A673 (cell line): ENCODE measurements at regions not wholly inside any gene's neighbourhood (a gene's known extent, or its start where the extent isn't known, plus 50 kb on each side); places are given as distances from the start of the nearest gene placed in this dataset.

ENCODE experiments used
- BruUV-seq: library from RNA; stranded (reverse); fragments of 400-500 nt; replicated peaks from 2 replicates; lab custom pipeline; 2021; lab: Mats Ljungman, UMichigan
- CTCF ChIA-PET: fragments of 300-600 bp; sonication (Branson Sonifier 250); formaldehyde crosslinking; loops from one replicate; lab custom pipeline; 2022; ENCODE audit warnings: antibody characterized with exemption; lab: Charles Lee
- POLR2A ChIA-PET: fragments of 300-600 bp; sonication (Branson Sonifier 250); formaldehyde crosslinking; loops from one replicate; lab custom pipeline; 2022; ENCODE audit warnings: antibody characterized with exemption; ENCODE audit not compliant: low non-redundant PET; lab: Charles Lee
- DNase-seq: peaks from one replicate; pipeline ENCODE4 v3.0.0-alpha.2; 2015; ENCODE audit warnings: low spot score
- H3K27ac ChIP-seq: fragments of 200-600 bp; sonication (generic); 2 replicates; pipeline ENCODE4 v1.5.1; 2016; ENCODE audit warnings: mixed run types, low read depth, mild to moderate bottlenecking, mixed read lengths, antibody characterized with exemption, low read length; ENCODE audit not compliant: poor library complexity, severe bottlenecking
- H3K27me3 ChIP-seq: fragments of 200-600 bp; sonication (generic); replicated peaks from 2 replicates; pipeline ENCODE4 v1.6.1; 2017; ENCODE audit warnings: mixed run types, low read depth, mild to moderate bottlenecking, mixed read lengths, antibody characterized with exemption, low read length; ENCODE audit not compliant: insufficient read depth, poor library complexity
- H3K36me3 ChIP-seq: fragments of 200-600 bp; sonication (generic); 2 replicates; pipeline ENCODE4 v1.6.1; 2016; ENCODE audit warnings: mixed run types, mild to moderate bottlenecking, mixed read lengths, antibody characterized with exemption, low read length; ENCODE audit not compliant: insufficient read depth, poor library complexity, severe bottlenecking
- H3K4me1 ChIP-seq: fragments of 200-600 bp; sonication (generic); 2 replicates; pipeline ENCODE4 v1.6.1; 2017; ENCODE audit warnings: mixed run types, mild to moderate bottlenecking, mixed read lengths, antibody characterized with exemption, low read length; ENCODE audit not compliant: insufficient read depth, poor library complexity, severe bottlenecking
- H3K4me3 ChIP-seq: fragments of 200-600 bp; sonication (generic); 2 replicates; pipeline ENCODE4 v1.5.1; 2016; ENCODE audit warnings: low read depth, mixed run types, mild to moderate bottlenecking, mixed read lengths, low read length; ENCODE audit not compliant: poor library complexity, severe bottlenecking
- H3K9me3 ChIP-seq: fragments of 200-600 bp; sonication (generic); 2 replicates; pipeline ENCODE4 v1.6.1; 2016; ENCODE audit warnings: mixed run types, low read depth, mild to moderate bottlenecking, mixed read lengths, antibody characterized with exemption, low read length; ENCODE audit not compliant: poor library complexity, severe bottlenecking
- CTCF ChIP-seq: fragments of 300-800, 200-600 bp; sonication (generic); conservative IDR thresholded peaks from 2 replicates; pipeline ENCODE4 v1.5.1; 2017; ENCODE audit warnings: low read depth, mild to moderate bottlenecking, antibody characterized with exemption, low read length, moderate library complexity, mixed read lengths
- EZH2 ChIP-seq: fragments of 200-600 bp; sonication (generic); IDR thresholded peaks from 2 replicates; pipeline ENCODE4 v1.6.1; 2017; ENCODE audit warnings: borderline replicate concordance, low read depth, mild to moderate bottlenecking, mixed read lengths, antibody characterized with exemption, low read length; ENCODE audit not compliant: poor library complexity, severe bottlenecking
- intact Hi-C: fragments of 100-400 bp; cut with micrococcal nuclease; formaldehyde crosslinking; loops from one replicate; pipeline ENCODE4 v1.10.0; 2022; ENCODE audit not compliant: unreplicated experiment

- Histone ChIP-seq H3K4me3 (no peak overlapping the region), H3K27me3 (no peaks in the 10 kb centered on the region), H3K4me1 (no peaks in the 10 kb centered on the region), H3K27ac (no peak overlapping the region), H3K36me3 (no peaks in the 10 kb centered on the region), H3K9me3 (no peaks in the 10 kb centered on the region)
- ChIA-PET POLR2A (no interaction called here), CTCF (no interaction called here)
- no peak for DNase-seq
- TF ChIP-seq CTCF (no peak), EZH2 (no peak)
- intact Hi-C loops, result no loop called here
- BruUV-seq, result no TSS peak
These were observed 85.8 kb upstream of the ST6GALNAC5 start for GRCh38 chr1:76781447-76781846.

- H3K9me3 ChIP-seq, result no peaks in the 10 kb centered on the region
- H3K36me3 ChIP-seq, result no peaks in the 10 kb centered on the region
- no peak overlapping the region for H3K27ac ChIP-seq
- ChIA-PET POLR2A (no interaction called here), CTCF (no interaction called here)
- BruUV-seq, result no TSS peak
- TF ChIP-seq EZH2 (no peak), CTCF (no peak)
- no peak overlapping the region for H3K4me3 ChIP-seq
- DNase-seq, result no peak
- intact Hi-C loops, result no loop called here
- H3K27me3 ChIP-seq, result no peaks in the 10 kb centered on the region
- no peaks in the 10 kb centered on the region for H3K4me1 ChIP-seq
These were observed 84.5 kb upstream of the ST6GALNAC5 start for GRCh38 chr1:76782809-76783208.

GRCh38 chr1:76784502-76784901, 82.8 kb upstream of the ST6GALNAC5 start:
- CTCF ChIA-PET, result no interaction called here
- BruUV-seq, result no TSS peak
- H3K36me3 ChIP-seq, result no peaks in the 10 kb centered on the region

More at GRCh38 chr1:76784502-76784901, 82.8 kb upstream of the ST6GALNAC5 start:
- no peak for DNase-seq
- intact Hi-C loops, result no loop called here
- peaks cover 12% of the 10 kb centered on the region for H3K27me3 ChIP-seq
- POLR2A ChIA-PET, result no interaction called here
- H3K4me1 ChIP-seq, result no peaks in the 10 kb centered on the region
- no peaks in the 10 kb centered on the region for H3K9me3 ChIP-seq
- TF ChIP-seq EZH2, result no peak
- TF ChIP-seq CTCF, result no peak
- no peak overlapping the region for H3K4me3 ChIP-seq
- H3K27ac ChIP-seq, result no peak overlapping the region
